HG02885 (cell line): ENCODE measurements at regions not wholly inside any gene's neighbourhood (a gene's known extent, or its start where the extent isn't known, plus 50 kb on each side); places are given as distances from the start of the nearest gene placed in this dataset.
"Not testable (repeated sequence)": the region's sequence is repeated elsewhere in the genome, so short reads cannot be mapped to it uniquely, and the experiment has no call there.

ENCODE experiments used
- ATAC-seq: cut with Tn5 transposase; IDR thresholded peaks from one replicate; pipeline ENCODE4 v1.9.1; 2021; ENCODE audit warnings: mild to moderate bottlenecking; ENCODE audit not compliant: unreplicated experiment, poor library complexity

DNA sequence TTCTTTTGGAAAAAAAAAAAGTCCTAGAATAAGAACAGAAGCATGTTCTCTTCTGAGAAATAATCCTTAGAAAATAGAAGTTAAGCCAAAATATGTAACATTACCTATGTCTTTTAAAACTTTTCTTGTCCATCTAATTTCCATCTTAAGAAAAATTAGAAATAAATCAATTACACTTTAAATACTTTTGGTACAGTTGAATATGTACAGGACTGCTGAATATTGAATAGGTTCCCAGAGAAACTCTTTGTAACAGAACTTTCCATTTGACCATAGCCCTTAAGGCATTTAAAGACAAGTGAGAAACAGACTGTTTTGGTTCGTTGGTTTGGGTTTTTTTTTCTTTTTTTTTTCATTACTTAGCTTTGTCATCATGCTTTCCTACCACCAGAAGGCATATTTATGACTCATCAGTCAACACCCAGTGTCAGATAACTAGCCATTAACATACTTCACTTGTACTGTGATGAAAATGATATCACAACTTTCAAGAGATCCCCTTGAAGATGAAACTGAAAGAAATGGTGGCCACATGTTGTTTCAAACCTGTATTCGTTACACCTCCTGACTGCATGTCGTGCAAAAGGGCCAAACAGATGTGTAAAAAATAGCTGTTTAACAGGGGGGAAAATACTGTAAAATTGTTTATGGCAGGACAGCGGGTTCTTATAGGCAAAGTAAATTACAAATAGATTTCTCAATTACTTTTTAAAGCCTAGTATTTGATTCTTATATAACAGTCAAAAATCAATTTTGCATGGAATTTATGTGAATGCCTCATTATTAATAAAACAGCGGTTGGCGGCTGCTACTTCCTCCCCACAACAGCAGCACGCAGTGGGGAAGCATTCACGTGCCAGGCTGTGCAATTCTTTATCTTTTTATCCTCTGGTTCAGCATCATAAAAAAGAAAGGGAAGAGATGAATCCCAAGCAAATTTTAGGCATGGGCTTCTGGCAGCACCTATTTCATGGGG lies 280.7 kb upstream of the HNRNPA3 start:
- ATAC-seq: peak; percentile 96

DNA sequence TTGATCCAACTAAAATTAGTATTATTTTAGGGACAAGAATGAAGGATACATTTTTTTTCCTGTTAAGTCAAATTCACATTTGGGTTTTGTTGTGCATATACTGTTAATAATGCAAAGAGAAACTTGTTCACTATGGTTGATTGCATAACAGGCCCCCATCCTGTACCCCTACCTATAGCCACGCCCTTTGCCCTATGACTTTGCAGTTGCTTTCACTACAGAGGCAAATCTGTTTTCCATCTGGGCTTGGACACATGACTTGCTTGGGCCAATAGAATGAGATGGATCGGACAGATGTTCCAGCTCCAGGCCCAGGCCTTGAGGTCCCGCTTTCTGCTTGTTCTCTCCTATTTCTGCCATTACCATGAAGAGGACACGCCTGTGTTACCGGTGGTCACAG lies 278.5 kb upstream of the HNRNPA3 start:
- ATAC-seq: no peak

DNA sequence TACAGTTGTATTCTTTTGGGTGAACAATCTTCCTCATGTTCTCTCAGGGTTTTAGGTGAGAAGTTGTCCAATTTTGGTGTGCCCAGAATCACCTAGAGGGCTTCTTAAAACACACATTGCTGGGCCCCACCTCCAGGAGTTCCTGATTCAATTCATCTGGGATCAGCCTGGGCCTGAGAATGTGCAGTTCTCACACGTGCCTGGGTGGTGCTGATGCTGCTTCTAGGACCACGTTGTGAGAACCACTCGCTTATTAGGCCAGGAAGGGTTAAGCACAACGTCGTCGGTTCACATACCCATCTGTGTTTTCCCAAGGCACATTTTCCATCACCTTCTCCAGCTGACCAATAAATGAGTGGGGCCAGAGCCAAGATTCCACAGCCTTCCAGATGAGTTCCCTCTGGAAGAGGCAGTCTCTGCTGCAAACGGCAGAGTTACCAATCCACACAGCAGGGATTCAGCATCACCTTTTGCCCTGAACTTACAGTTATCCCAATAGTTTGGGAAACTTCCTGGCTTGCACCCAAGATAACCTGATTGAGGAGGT lies 277.7 kb upstream of the HNRNPA3 start:
- ATAC-seq: no peak

DNA sequence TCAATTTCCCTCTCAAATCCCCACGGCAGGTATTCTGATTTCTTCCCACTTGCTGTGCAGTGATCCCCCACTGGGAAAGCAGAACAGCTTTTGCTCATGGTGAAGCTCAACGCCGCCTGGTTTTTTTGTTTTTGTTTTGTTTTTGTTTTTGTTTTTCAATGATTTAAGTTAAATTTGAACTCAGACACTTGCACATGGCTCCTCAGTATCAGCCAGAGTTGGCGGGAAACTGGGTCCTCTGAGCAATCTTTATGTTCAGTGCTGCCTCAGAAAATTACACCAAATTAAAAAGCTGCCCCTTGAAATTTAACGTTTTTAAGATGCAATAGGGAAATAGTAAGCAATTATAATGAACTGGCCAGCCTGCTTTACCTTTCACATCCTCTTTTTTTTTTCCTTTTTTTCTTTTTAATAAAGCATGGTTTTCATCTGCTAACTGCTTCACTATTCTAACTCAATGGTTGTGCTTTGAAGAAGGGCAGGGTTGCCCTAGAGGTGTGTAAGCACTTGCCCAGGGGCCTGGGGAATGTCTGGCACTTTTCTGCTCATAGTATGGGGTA lies 277.0 kb upstream of the HNRNPA3 start:
- ATAC-seq: no peak

DNA sequence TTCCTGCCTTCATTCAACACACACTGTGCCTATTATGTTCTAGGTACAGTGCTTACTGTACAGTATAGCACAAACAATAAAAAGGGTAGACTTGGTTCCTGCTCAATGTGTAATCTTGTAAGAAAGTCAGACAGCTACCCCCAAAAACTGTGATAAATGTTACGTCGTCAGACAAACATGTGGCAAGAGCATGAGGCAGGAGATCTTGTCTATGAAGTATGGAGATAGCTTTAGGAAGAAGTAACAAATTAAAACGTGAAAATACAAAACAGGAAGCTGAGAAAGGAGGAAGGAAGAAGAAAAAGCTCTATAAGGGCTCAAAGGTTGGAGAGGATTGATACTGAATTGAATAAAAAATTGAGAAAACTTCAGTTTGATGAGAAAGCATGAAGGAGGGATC lies 276.2 kb upstream of the HNRNPA3 start:
- ATAC-seq: no peak

DNA sequence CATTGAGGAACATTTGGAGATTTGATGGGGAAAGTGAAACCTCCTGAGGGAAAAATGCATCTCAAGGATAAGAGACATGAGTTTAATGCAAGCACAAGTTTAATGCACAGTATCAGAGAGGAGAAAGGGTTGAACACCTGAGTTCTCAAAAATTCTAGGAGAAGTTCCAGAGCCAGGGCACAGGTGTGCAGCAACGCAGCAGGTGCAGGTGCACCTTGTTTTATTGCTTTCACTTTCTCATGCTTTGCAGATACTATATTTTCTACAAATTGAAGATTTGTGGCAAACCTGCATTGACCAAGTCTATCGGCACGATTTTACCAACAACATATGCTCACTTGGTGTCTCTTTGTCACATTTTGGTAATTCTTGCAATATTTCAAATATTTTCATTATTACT lies 267.6 kb upstream of the HNRNPA3 start:
- no peak for ATAC-seq

DNA sequence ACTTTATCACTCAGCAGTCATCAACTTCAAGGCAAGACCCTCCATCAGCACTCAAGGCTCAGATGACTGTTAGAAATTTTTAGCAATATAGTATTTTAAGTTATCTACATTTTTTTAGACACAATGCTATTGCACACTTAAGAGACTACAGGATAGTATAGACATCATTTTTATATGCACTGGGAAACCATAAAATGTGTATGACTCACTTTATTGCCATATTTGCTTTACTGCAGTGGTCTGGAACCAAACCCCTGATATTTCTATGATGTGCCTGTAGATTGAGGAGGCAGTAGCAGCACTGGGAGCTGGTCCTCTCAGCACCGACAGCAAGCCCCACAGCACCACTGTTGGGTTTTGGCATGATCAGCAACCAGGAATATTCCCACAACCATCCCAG lies 264.8 kb upstream of the HNRNPA3 start:
- ATAC-seq: no peak

DNA sequence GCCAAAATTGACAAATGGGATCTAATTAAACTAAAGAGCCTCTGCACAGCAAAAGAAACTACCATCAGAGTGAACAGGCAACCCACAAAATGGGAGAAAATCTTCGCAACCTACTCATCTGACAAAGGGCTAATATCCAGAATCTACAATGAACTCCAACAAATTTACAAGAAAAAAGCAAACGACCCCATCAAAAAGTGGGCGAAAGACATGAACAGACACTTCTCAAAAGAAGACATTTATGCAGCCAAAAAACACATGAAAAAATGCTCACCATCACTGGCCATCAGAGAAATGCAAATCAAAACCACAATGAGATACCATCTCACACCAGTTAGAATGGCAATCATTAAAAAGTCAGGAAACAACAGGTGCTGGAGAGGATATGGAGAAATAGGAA lies 261.4 kb upstream of the HNRNPA3 start:
- ATAC-seq: not testable (repeated sequence)

DNA sequence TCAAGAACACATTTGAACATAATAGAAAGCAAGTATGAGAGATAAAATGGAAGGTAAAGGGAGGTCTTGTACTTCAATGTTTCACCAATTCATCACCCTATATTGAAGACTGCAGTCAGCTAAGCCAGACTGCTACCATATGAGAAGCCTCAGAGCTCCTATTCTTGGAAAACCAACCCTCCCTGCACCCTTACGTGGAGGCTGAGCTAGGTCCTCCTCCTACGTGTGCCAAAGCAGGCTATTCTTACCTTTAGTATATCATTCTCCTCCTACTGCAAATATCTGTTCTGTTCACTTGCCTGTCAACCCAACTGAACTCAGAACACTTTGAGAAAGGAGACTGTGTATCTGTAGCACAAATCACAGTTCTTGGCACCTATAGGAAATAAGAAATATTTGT lies 255.8 kb upstream of the HNRNPA3 start:
- ATAC-seq: no peak

DNA sequence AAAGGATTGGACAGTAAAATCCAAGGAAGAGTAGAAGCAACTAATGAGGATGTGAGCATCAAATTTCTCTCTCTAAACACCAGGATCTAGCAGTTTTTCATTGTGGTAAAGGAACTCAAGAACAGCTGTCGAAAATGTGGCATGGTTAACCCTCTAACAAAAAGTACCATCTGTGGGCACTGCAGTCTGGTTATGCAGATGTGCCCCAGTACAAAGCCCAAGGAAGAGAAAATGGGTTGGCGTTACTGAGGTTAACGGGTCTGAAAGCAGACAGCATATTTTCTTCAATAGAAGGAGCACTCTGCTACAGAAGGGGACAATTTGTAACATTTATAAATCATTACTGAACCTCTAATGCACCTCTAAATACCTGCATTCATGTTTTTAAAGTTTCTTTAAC lies 253.0 kb upstream of the HNRNPA3 start:
- no peak for ATAC-seq

DNA sequence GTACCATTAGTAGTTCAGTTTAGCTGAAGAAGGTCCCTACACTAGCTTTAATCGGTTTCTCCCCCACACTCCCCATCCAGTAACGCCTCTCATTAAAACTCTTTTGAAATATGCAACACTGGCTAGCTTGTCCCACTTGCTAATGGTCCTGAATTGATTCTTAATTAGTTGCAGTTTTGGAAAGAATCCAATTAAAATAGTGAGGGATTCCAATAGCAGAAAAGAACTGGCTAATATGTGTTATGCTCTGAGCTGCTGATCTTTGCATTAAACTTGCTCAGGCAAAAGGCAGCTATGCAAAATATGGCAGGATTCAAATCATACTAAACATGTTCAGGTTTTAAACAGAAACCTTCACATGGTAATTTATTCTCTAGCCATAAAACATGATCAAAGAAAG lies 252.5 kb upstream of the HNRNPA3 start:
- no peak for ATAC-seq

DNA sequence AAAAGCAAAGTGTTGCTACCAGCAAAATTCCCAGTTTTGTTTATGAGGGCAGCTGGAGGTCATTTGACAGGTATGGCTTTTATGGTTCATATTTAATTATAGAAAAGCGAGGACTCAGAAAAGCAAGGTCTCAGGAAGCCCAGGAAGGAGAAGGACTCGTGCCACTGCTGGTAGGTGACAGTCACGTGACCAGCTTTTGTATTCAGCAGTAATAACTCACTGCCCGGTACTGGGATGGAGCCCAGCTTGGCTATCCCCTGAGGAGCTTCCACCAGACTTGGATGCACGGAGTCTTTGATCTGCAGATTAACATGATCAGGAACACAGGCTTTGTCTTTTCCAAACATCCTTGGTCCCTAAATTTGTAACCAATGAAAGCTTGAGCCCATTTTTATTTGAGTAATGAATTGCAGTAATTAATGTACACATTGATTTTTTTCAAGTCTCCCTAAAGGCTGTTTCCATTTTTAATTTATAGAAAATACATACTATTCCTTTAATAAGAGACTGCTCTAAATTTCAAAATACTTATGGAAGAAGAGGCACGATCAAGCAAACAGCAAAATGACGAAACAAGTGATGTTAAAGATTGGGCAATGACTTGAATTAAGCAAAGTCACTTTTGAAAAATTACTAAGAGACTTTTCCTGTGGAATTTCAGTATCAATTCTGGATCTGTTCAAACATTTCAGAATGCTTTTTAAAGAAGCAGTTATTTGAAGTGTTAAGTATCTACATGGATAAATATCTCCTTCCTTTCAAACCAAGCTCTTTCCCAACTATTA lies 251.7 kb upstream of the HNRNPA3 start:
- ATAC-seq: no peak

DNA sequence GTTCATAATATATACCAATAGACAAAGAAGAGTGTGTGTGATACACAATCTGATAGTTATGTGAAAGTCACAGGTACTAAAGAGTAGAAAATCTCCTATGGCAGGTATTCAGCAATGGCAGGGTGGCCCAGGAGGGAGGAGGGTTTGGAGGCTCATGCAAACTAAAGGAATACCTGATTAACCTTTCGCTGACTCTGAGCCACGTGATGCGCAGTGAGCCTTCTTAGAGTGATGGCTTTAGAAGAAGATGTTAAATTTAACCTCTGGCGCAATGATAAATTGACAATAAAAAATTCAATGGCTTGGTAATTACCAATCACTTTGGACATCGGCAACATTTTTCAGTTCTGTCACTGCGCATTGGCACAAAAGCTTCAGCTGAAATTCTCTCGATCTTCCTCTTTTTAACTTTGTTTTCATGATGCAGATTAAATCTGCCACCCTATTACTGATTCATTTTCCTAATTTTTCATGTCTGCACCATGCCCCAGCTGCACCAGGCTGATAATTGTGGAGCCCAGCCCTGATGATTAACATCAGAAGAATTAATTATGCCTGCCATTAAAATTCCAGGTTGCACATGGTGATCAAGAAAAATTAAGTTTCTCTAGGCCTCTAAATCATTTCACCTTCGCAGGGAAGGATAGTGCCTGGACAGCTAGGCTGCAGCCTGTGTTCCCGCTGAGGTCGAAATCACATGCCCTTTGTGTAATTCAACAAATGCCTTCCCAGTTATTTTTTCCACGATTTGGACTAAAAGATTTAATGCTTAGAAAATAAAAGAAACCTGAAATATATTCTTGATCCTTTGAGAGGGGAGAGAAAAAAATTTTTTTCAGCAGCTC lies 250.6 kb upstream of the HNRNPA3 start:
- ATAC-seq: no peak

DNA sequence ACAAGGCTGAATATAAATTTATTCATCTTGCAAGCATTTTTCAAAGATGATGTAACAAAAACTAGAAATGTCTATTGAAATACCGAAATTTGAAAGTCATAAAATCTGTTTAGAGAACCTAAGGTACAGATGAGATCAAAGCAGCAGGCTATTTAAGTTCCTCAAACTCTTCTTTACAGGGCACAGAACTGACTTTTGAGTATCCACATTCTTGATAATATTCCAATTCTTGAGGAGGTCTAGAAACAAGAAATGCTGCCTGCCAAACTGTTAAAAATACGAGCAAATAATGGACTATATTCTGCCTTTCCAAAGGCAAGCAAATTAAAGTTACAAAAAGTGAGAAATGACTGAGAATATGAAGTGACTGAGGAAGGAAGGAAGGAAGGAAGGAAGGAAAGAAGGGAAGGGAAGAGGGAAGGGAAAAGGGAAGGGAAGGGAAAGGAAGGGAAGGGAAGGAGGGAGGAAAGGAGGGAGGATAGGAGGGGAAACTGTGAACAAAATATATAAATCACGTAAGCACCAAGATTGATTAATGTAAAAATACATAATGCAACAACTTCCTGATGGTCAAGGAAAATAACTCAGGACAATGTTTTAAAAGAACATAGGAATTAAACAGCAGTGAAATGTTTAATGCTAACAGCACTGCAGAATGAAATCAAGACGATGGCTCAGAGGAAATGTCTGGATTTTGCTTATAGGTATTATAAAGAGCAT lies 248.9 kb upstream of the HNRNPA3 start:
- ATAC-seq: no peak

DNA sequence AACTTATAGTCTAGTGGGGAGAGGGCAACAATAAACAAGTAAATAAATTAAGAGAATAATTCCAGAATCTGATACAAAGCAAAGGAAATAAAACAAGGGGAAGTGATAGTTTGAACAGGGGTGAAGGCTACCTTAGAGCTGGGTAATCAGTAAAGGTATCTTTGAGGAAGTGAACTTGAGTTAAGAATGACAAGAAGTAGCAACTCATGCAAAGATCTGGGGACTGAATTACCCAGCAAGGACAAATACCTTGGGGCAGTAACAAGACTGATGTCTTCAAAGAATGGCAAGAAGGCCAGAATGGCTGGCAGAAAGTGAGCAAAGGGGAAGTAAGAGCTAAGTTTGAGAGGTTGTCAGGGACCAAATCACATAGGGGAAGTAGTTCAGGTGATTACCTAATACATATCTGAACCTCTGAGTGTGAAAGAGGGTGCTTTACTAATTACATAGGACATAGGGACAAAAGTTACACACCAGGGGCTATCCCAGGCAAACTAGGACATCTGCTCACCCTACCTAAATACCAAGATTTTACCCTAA lies 244.6 kb upstream of the HNRNPA3 start:
- ATAC-seq: peak; percentile 46

DNA sequence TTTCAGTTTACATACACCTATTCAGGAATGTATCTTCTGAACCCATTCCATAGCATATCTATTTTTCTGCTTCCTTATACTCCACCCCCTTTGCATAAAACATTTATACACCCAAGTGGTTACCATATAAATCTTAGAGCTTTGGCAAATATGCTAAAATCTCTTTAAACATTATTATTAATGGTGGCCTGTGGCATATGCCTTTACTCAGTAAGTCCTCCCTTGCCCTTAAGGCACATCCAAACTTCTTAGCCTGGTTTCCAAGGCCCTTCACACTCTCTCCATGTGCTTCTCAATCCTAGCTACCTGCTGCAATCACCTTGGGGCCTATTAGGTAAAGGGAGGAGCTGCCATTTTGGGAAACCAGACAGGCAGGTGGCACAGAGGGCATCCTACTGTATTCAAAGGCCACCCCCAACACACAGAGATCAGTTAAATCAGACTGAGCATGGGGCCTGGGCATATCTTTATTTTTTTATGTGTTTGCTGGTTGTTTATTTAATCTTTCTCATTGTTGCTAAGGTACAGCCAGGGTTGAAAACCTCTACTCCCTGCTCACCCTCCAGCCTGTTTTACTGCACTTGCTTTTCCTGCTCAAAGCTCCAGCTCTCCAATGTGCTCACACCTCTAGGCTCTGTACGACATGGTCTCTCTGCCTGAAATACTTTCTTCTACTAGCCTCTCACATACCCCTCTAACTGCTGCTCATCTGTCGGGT lies 242.8 kb upstream of the HNRNPA3 start:
- ATAC-seq: no peak

DNA sequence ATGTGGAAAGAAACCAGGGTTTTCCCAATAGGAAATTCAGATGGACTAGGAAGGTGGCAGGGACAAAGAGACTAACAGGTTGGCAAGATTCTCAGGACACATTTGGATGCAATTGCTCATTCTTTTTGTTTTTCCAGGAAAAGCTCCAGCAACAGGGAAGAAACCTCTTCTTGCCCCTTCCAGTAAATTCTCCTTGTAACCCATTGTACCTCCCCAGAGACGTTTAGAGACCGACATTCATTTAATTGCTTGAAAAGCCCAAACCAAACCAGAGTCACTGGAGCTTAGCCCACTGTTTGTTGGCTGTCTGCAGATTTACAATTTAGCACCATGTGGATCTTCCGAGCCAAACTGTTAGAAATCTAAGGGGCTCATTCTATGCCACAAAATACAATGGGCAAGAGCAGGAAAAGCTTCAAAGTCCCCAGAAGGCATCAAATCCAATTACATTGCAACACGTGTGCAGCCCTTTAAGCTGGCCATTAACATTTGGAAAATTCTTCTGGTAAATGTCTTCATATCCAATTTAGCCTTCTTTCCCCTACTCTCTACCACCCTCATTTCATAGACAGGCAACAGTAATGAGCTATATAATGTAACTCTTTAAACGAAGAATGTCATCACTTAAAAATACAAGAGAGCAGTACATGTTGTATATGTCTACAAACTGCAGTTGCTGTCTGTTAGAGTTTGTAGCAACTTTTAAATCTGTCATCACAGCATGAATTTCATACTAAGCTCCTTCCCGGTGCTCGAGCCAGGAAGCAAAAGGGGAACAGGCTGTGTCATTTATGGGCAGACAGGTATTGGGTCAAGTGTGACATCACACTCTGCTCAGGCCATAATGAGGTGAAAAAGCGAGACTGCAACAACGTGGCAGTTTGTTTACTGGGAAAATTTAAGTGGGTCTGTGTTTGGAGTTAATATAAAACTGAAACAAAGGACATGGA lies 235.6 kb upstream of the HNRNPA3 start:
- ATAC-seq: no peak
